HG03280 (cell line): ENCODE measurements at regions not wholly inside any gene's neighbourhood (a gene's known extent, or its start where the extent isn't known, plus 50 kb on each side); places are given as distances from the start of the nearest gene placed in this dataset.
"Not testable (repeated sequence)": the region's sequence is repeated elsewhere in the genome, so short reads cannot be mapped to it uniquely, and the experiment has no call there.

Source experiments
- ATAC-seq: cut with Tn5 transposase; IDR thresholded peaks from one replicate; pipeline ENCODE4 v1.9.1; 2021; ENCODE audit warnings: mild to moderate bottlenecking, moderate library complexity; ENCODE audit not compliant: unreplicated experiment

GRCh38 chr2:139609109-139609508 is 828.9 kb upstream of the NXPH2 start:
- ATAC-seq: no peak

GRCh38 chr2:139605668-139606067 is 825.5 kb upstream of the NXPH2 start:
- no peak for ATAC-seq

- no peak for ATAC-seq
Observed at GRCh38 chr2:139600166-139600565, 820.0 kb upstream of the NXPH2 start.

- ATAC-seq: no peak
Observed at GRCh38 chr2:139585101-139585500, 804.9 kb upstream of the NXPH2 start.

GRCh38 chr2:139574371-139574770 is 794.2 kb upstream of the NXPH2 start:
- no peak for ATAC-seq

- no peak for ATAC-seq
Observed at GRCh38 chr2:139556789-139557188, 776.6 kb upstream of the NXPH2 start.

GRCh38 chr2:139550873-139551272 is 770.7 kb upstream of the NXPH2 start:
- ATAC-seq: no peak

- no peak for ATAC-seq
Observed at GRCh38 chr2:139550341-139550740, 770.2 kb upstream of the NXPH2 start.

GRCh38 chr2:139544186-139544851 is 764.1 kb upstream of the NXPH2 start:
- ATAC-seq: no peak

GRCh38 chr2:139538332-139539020 is 758.3 kb upstream of the NXPH2 start:
- ATAC-seq: not testable (repeated sequence)

GRCh38 chr2:139529080-139529479 is 748.9 kb upstream of the NXPH2 start:
- ATAC-seq: no peak

- no peak for ATAC-seq
Observed at GRCh38 chr2:139526781-139527180, 746.6 kb upstream of the NXPH2 start.

- ATAC-seq: no peak
Observed at GRCh38 chr2:139518321-139518720, 738.1 kb upstream of the NXPH2 start.

- ATAC-seq: no peak
Observed at GRCh38 chr2:139514951-139515350, 734.8 kb upstream of the NXPH2 start.

GRCh38 chr2:139495851-139496250 is 715.7 kb upstream of the NXPH2 start:
- no peak for ATAC-seq

- ATAC-seq: no peak
Observed at GRCh38 chr2:139492131-139492680, 712.0 kb upstream of the NXPH2 start.

GRCh38 chr2:139480161-139480650 is 700.0 kb upstream of the NXPH2 start:
- ATAC-seq: no peak

GRCh38 chr2:139478165-139478914 is 698.1 kb upstream of the NXPH2 start:
- ATAC-seq: no peak

GRCh38 chr2:139477618-139478017 is 697.4 kb upstream of the NXPH2 start:
- ATAC-seq: no peak

GRCh38 chr2:139469985-139470384 is 689.8 kb upstream of the NXPH2 start:
- no peak for ATAC-seq

GRCh38 chr2:139465789-139466188 is 685.6 kb upstream of the NXPH2 start:
- no peak for ATAC-seq
